ENCODE measurements at regions not wholly inside any gene's neighbourhood (a gene's known extent, or its start where the extent isn't known, plus 50 kb on each side); places are given as distances from the start of the nearest gene placed in this dataset.

GRCh38 chr7:109126404-109127050 lies 556.9 kb downstream of the DNAJB9 start:
- DNase-seq (ENCODE audit: low read depth, low spot score), result no peak

GRCh38 chr7:109127145-109127544 lies 557.5 kb downstream of the DNAJB9 start:
- DNase-seq (ENCODE audit: low read depth, low spot score), result no peak

- DNase-seq (ENCODE audit: low read depth, low spot score), result no peak
Observed at GRCh38 chr7:109131141-109131540, 561.5 kb downstream of the DNAJB9 start.

GRCh38 chr7:109136893-109137292 lies 567.2 kb downstream of the DNAJB9 start:
- DNase-seq (ENCODE audit: low read depth, low spot score), result no peak

- DNase-seq (ENCODE audit: low read depth, low spot score), result no peak
Observed at GRCh38 chr7:109154748-109155147, 585.1 kb downstream of the DNAJB9 start.

- DNase-seq (ENCODE audit: low read depth, low spot score), result no peak
Observed at GRCh38 chr7:109158246-109158645, 588.6 kb downstream of the DNAJB9 start.

- no peak for DNase-seq (ENCODE audit: low read depth, low spot score)
Observed at GRCh38 chr7:109176661-109177060, 607.0 kb downstream of the DNAJB9 start.

- DNase-seq (ENCODE audit: low read depth, low spot score), result no peak
Observed at GRCh38 chr7:109178342-109178741, 608.7 kb downstream of the DNAJB9 start.

GRCh38 chr7:109179601-109180000 lies 609.9 kb downstream of the DNAJB9 start:
- no peak for DNase-seq (ENCODE audit: low read depth, low spot score)

- DNase-seq (ENCODE audit: low read depth, low spot score), result no peak
Observed at GRCh38 chr7:109190766-109191398, 621.2 kb downstream of the DNAJB9 start.

GRCh38 chr7:109206196-109206595 lies 636.5 kb downstream of the DNAJB9 start:
- DNase-seq (ENCODE audit: low read depth, low spot score), result no peak

- DNase-seq (ENCODE audit: low read depth, low spot score), result no peak
Observed at GRCh38 chr7:109213081-109213480, 643.4 kb downstream of the DNAJB9 start.

- DNase-seq (ENCODE audit: low read depth, low spot score), result no peak
Observed at GRCh38 chr7:109215341-109215740, 645.7 kb downstream of the DNAJB9 start.

- DNase-seq (ENCODE audit: low read depth, low spot score), result no peak
Observed at GRCh38 chr7:109224100-109224499, 654.4 kb downstream of the DNAJB9 start.

- no peak for DNase-seq (ENCODE audit: low read depth, low spot score)
Observed at GRCh38 chr7:109226699-109227098, 657.0 kb downstream of the DNAJB9 start.

- DNase-seq (ENCODE audit: low read depth, low spot score), result no peak
Observed at GRCh38 chr7:109235316-109235715, 665.6 kb downstream of the DNAJB9 start.

GRCh38 chr7:109246330-109247077 lies 676.8 kb downstream of the DNAJB9 start:
- DNase-seq (ENCODE audit: low read depth, low spot score), result no peak

GRCh38 chr7:109256762-109257560 lies 687.3 kb downstream of the DNAJB9 start:
- no peak for DNase-seq (ENCODE audit: low read depth, low spot score)

- DNase-seq (ENCODE audit: low read depth, low spot score), result no peak
Observed at GRCh38 chr7:109259151-109259550, 689.5 kb downstream of the DNAJB9 start.

GRCh38 chr7:109261781-109262180 lies 692.1 kb downstream of the DNAJB9 start:
- no peak for DNase-seq (ENCODE audit: low read depth, low spot score)

GRCh38 chr7:109266610-109267009 lies 696.9 kb downstream of the DNAJB9 start:
- DNase-seq (ENCODE audit: low read depth, low spot score), result no peak

- DNase-seq (ENCODE audit: low read depth, low spot score), result no peak
Observed at GRCh38 chr7:109276348-109276747, 706.7 kb downstream of the DNAJB9 start.

Data from smooth muscle cell of the brain vasculature (primary cell).